Pancreas (tissue), 10 donors: ENCODE measurements at regions not wholly inside any gene's neighbourhood (a gene's known extent, or its start where the extent isn't known, plus 50 kb on each side); places are given as distances from the start of the nearest gene placed in this dataset.

ENCODE experiments used
- ATAC-seq, 4 donors: fragments of 200-7000 bp; cut with Tn5 transposase; one replicate each; pipeline versions ENCODE4 v1.8.0 to v1.9.1; 2020; ENCODE audit warnings: mild to moderate bottlenecking in 4 of 4, moderate library complexity in 4 of 4
- DNase-seq, 6 donors: peaks; one replicate each; pipeline ENCODE4 v3.0.0-alpha.2; 2020
- FAIRE-seq: peaks from 2 replicates; lab custom pipeline; 2012; peaks lifted over from hg19 to GRCh38; lab: Jason Lieb, UNC
- H3K27ac ChIP-seq, 4 donors: fragments of 200-600 bp; sonication (generic); 1 replicate in 3 of 4; 2 replicates in 1 of 4; pipeline versions ENCODE4 v1.5.0 to v1.8.0; 2020
- H3K27me3 ChIP-seq, 4 donors: fragments of 200-600 bp; one replicate each; pipeline ENCODE4 v1.8.0; 2021
- H3K36me3 ChIP-seq, 3 donors: fragments of 200-600 bp; sonication (generic) in 1 of 3; one replicate each; pipeline versions ENCODE4 v1.5.0 to v1.8.0; 2020 to 2021
- H3K4me1 ChIP-seq, 3 donors: fragments of 200-600 bp; one replicate each; pipeline ENCODE4 v1.8.0; 2021
- H3K4me3 ChIP-seq, 4 donors: fragments of 200-600 bp; sonication (generic) in 2 of 4; one replicate each; pipeline versions ENCODE4 v1.5.0 to v1.8.0; 2020 to 2021
- H3K9me3 ChIP-seq, 4 donors: fragments of 200-600 bp; one replicate each; pipeline ENCODE4 v1.8.0; 2021
- WGBS, 2 donors: extraction: QIAGEN DNeasy Blood & Tissue Kit; methylation state at CpG; one replicate each; pipeline ENCODE4 v1.1.7; 2013; 5-methylcytosine and 5-hydroxymethylcytosine counted together
- intact Hi-C, 3 donors: fragments of 100-400 bp; cut with DNase I; formaldehyde crosslinking; loops; one replicate each; pipeline versions ENCODE4 v1.11.1 to v1.14.2; 2022
- TF ChIP-seq, protein P1 (sequence below), 4 donors: fragments of 200-600 bp; sonication (generic) in 3 of 4; IDR thresholded peaks; one replicate each; pipeline versions ENCODE4 v1.5.0 to v1.8.0; 2021; ENCODE audit warnings: antibody characterized with exemption in 4 of 4
- donor health status: healthy with polysubstance abuse.
- donor health status: DM: no; HTN: no; CAD: no; lungs with moderate emphysema.
- donor health status: DM: no; HTN: no; CAD: no.
- donor health status: control.
- donor health status: control.
- donor health status: Bipolar disorder and iron deficiency.
- donor health status: DM: yes; HTN: yes; CAD: no.
- donor health status: DM: no; HTN: no; CAD: no.
- donor health status: DM: no; HTN: no; CAD: no.
- donor health status: DM: yes; HTN: yes; CAD: no.

DNA sequence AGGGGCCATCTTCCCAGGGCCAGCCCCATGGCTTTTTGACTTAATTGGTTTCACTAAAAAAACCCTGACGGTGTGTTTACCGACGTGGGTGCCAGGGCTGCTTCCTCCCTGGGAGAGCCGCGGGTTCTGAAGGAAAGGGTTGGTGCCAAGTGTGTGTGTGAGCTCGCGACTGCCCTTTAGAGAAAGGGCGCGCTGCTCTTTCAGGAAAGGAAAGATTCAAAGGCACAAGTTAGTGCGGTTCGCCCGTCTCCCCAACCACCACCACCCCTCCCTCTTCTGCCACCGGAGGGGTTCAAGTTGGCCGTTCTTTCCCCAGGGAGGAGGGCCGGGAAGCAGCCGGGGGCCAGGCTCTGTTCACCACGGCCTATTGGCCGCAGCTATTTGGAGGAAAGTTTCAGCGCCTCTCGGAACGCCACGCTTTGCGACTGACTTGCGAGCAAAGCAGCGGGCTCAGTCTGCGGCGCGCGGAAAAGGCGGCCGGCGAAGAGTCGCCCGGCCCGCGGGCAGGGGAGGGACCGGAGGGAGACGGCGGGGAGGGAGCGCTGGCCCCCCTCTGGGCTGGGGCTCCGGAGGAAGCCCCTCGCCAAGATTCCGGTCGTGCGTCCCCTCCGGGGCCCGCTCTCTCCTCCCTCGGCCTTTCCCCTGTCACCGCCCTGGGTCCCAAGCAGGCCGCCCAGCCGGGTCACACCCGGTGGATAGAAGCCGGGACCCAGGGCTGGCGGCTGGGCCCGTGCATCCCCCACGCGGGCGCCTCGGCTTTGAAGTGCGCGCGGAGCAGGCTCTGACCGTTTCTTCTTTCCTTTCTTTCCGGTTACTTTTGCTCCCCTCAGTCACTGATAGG is 165.9 kb upstream of the PPP1R3A start:
- Histone ChIP-seq H3K36me3 (no peaks in the 10 kb centered on the region), H3K4me3 (peak overlapping the region; percentile 35 to 71 (median 49)), H3K27me3 (peaks cover 0 to 11% (median 0%) of the 10 kb centered on the region in 4 donors), H3K4me1 (peaks cover 10 to 21% (median 19%) of the 10 kb centered on the region in 3 donors), H3K27ac (peak overlapping the region; percentile 85 to 97 (median 94)), H3K9me3 (no peaks in the 10 kb centered on the region)
- DNase-seq: peak; percentile 54 to 85 (median 66)
- TF ChIP-seq, protein P1, sequence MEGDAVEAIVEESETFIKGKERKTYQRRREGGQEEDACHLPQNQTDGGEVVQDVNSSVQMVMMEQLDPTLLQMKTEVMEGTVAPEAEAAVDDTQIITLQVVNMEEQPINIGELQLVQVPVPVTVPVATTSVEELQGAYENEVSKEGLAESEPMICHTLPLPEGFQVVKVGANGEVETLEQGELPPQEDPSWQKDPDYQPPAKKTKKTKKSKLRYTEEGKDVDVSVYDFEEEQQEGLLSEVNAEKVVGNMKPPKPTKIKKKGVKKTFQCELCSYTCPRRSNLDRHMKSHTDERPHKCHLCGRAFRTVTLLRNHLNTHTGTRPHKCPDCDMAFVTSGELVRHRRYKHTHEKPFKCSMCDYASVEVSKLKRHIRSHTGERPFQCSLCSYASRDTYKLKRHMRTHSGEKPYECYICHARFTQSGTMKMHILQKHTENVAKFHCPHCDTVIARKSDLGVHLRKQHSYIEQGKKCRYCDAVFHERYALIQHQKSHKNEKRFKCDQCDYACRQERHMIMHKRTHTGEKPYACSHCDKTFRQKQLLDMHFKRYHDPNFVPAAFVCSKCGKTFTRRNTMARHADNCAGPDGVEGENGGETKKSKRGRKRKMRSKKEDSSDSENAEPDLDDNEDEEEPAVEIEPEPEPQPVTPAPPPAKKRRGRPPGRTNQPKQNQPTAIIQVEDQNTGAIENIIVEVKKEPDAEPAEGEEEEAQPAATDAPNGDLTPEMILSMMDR (IDR thresholded peaks at IDR 0.05): no peak
- intact Hi-C loops: loop anchor here in 1 of 3 donors (10.0 kb wide), 1 partner anchor 320 kb away; no protein-coding TSS in a partner anchor
- FAIRE-seq: no peak
- WGBS, 2 donors: 1% methylated on average over 59 to 64 of the region's 64 CpGs
- ATAC-seq: peak; percentile 12 to 22 (median 16)

DNA sequence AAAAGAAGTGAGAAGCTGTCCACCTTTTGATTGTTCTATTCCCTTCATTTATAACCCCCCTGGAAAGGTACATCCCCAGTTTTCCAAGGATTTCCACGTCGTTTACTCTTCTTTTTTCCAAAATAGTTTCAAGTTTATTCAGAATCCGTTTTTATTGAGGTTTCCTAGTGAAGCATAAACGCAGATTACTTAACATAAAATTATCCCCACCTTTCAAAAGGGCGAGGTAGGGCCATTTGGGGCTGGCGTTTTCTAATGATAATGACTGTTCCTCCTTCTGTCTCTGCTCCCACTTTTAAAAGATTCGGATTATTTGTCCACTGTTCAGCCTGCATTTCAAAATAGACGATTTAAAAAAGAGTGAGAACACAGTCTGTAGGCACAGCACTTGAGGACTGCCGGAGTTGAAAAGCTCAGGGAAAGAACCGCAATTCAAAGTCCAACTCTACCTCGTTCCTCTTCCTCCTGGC is 165.2 kb upstream of the PPP1R3A start:
- ATAC-seq: no peak
- DNase-seq: no peak
- FAIRE-seq: no peak
- WGBS, 2 donors: 15 to 21% methylated on average over 11 of the region's 11 CpGs
- Histone ChIP-seq H3K4me1 (peaks cover 10 to 17% (median 14%) of the 10 kb centered on the region in 3 donors), H3K27ac (peak overlapping the region; percentile 85 to 97 (median 94)), H3K4me3 (peak overlapping the region in 3 of 4 donors; percentile 35 to 71 (median 62)), H3K9me3 (no peaks in the 10 kb centered on the region), H3K27me3 (peaks cover 0 to 11% (median 0%) of the 10 kb centered on the region in 4 donors), H3K36me3 (no peaks in the 10 kb centered on the region)
- TF ChIP-seq, protein P1 (IDR thresholded peaks at IDR 0.05): no peak
- intact Hi-C loops: loop anchor here in 1 of 3 donors (10.0 kb wide), 1 partner anchor 321 kb away; no protein-coding TSS in a partner anchor

DNA sequence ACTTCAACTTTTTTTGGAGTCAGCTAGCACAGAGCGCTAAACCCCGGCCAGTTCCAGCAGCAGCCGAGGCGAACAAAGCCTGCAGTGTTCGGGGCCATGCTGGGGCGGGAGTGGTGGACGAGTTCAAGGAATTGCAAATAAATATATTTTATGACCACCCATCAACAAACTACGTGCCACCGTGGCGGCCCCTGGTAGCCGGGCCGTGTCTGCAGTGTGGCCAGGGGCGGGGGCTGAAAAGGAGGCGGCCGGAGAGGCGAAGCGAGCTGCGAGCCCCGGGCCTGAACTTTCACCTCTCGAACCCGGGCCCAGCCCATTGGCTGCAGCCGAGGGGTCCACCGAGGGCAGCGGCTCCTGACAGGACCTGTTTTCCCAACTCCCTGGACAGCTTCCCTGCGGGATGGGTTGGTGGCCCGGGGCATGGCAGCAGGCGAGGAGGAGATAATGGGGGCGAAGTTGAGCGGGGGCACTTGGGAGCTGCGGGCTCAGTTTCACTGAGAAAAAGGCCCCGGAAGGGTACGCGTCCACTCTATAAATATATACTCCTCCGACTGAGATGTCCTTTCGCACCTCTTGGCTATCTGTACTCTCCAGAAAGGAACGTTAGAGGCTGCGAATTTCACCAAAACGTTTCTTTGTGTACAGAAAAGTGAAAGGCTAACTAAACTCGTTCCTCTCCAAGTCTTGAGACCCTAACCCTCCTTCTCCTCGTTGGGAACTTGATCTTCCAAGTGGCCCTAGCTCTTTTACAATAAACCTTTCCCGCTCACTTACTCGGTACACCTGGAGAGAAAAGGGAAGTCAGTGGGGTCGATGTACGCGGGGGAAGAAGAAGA is 164.6 kb upstream of the PPP1R3A start:
- Histone ChIP-seq H3K4me1 (peaks cover 5 to 14% (median 11%) of the 10 kb centered on the region in 3 donors), H3K27me3 (peaks cover 0 to 8% (median 0%) of the 10 kb centered on the region in 4 donors), H3K27ac (peak overlapping the region in 2 of 4 donors; percentile 97), H3K9me3 (no peaks in the 10 kb centered on the region), H3K36me3 (no peaks in the 10 kb centered on the region), H3K4me3 (peak overlapping the region in 3 of 4 donors; percentile 6 to 45 (median 31))
- intact Hi-C loops: loop anchor here in 1 of 3 donors (10.0 kb wide), 1 partner anchor 321 kb away; no protein-coding TSS in a partner anchor
- peak; percentile 8 to 79 (median 36) for DNase-seq
- 24 to 34% methylated on average over 45 of the region's 45 CpGs for WGBS, 2 donors
- ATAC-seq: no peak
- TF ChIP-seq, protein P1 (IDR thresholded peaks at IDR 0.05): no peak
- FAIRE-seq: no peak

DNA sequence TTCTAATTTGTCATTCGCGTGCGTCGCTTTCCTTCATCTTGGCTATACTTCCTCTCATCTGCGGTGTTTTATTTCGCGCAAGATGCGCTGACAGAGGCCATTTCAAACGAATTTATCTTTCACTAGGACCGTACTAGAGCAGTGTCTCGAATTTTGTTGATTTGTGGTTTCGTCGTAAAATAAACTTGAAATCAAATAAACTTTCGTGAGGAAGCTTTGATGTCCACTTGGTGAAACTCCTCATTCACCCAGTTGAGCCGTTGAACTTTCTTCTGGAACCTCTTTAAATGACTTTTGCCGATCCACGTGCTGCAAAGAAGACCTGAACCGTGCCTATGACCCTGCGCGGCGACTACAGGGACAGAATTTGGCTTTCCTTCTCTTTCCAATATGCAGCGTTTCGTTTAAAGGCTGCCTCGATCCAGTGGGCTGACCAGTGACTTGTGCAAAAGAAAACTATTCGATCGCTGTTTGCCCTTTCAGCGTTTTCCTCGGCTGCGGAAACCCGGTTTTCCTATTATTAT is 163.9 kb upstream of the PPP1R3A start:
- peak overlapping the region in 3 of 4 donors; percentile 6 to 45 (median 31) for H3K4me3 ChIP-seq
- WGBS, 2 donors: 5% methylated on average over 30 of the region's 30 CpGs
- ATAC-seq: no peak
- intact Hi-C loops: loop anchor here in 1 of 3 donors (10.0 kb wide), 1 partner anchor 322 kb away; no protein-coding TSS in a partner anchor
- no peaks in the 10 kb centered on the region for H3K9me3 ChIP-seq
- DNase-seq: no peak
- H3K27ac ChIP-seq: peak overlapping the region in 2 of 4 donors; percentile 97
- FAIRE-seq: no peak
- TF ChIP-seq, protein P1 (IDR thresholded peaks at IDR 0.05): no peak
- H3K36me3 ChIP-seq: no peaks in the 10 kb centered on the region
- peaks cover 5 to 14% (median 11%) of the 10 kb centered on the region in 3 donors for H3K4me1 ChIP-seq
- peaks cover 0 to 8% (median 0%) of the 10 kb centered on the region in 4 donors for H3K27me3 ChIP-seq
